UCSD-AML1 (cell line): ENCODE measurements at regions not wholly inside any gene's neighbourhood (a gene's known extent, or its start where the extent isn't known, plus 50 kb on each side); places are given as distances from the start of the nearest gene placed in this dataset.

ENCODE experiments used
- DNase-seq: peaks from one replicate; lab custom pipeline; 2025; ENCODE audit not compliant: unreplicated experiment; lab: John Stamatoyannopoulos, UW

- no peak for DNase-seq
These were observed 500.3 kb upstream of the GRIA1 start for GRCh38 chr5:152990217-152990616.

- DNase-seq: no peak
These were observed 499.8 kb upstream of the GRIA1 start for GRCh38 chr5:152990649-152991048.

- DNase-seq: no peak
These were observed 496.3 kb upstream of the GRIA1 start for GRCh38 chr5:152994033-152994680.

- no peak for DNase-seq
These were observed 495.2 kb upstream of the GRIA1 start for GRCh38 chr5:152995214-152995725.

GRCh38 chr5:153005711-153006110, 484.8 kb upstream of the GRIA1 start:
- no peak for DNase-seq

GRCh38 chr5:153006681-153007080, 483.8 kb upstream of the GRIA1 start:
- DNase-seq: no peak

- DNase-seq: no peak
These were observed 476.3 kb upstream of the GRIA1 start for GRCh38 chr5:153014194-153014593.

GRCh38 chr5:153018121-153018520, 472.3 kb upstream of the GRIA1 start:
- DNase-seq: no peak

GRCh38 chr5:153030755-153031725, 459.4 kb upstream of the GRIA1 start:
- DNase-seq: no peak

GRCh38 chr5:153039501-153039900, 451.0 kb upstream of the GRIA1 start:
- no peak for DNase-seq

GRCh38 chr5:153043886-153044285, 446.6 kb upstream of the GRIA1 start:
- no peak for DNase-seq

GRCh38 chr5:153050496-153051179, 439.8 kb upstream of the GRIA1 start:
- DNase-seq: no peak

GRCh38 chr5:153066281-153066680, 424.2 kb upstream of the GRIA1 start:
- DNase-seq: no peak

GRCh38 chr5:153067869-153068268, 422.6 kb upstream of the GRIA1 start:
- DNase-seq: no peak

- DNase-seq: no peak
These were observed 411.1 kb upstream of the GRIA1 start for GRCh38 chr5:153079396-153079795.

- no peak for DNase-seq
These were observed 409.5 kb upstream of the GRIA1 start for GRCh38 chr5:153080940-153081339.

- DNase-seq: no peak
These were observed 409.1 kb upstream of the GRIA1 start for GRCh38 chr5:153081385-153081784.

- no peak for DNase-seq
These were observed 406.0 kb upstream of the GRIA1 start for GRCh38 chr5:153084511-153084910.

GRCh38 chr5:153086486-153086885, 404.0 kb upstream of the GRIA1 start:
- DNase-seq: no peak

GRCh38 chr5:153088538-153088937, 401.9 kb upstream of the GRIA1 start:
- no peak for DNase-seq

- no peak for DNase-seq
These were observed 396.1 kb upstream of the GRIA1 start for GRCh38 chr5:153094333-153094732.
